Activated CD4-positive, alpha-beta T cell treated with anti-CD3 and anti-CD28 coated beads, Interleukin-2, Interleukin-6, amounts not matched to agents 100 ng/mL and 50 ng/mL, durations not matched to agents 16 hours and 8 hours (primary cell): ENCODE measurements at regions not wholly inside any gene's neighbourhood (a gene's known extent, or its start where the extent isn't known, plus 50 kb on each side); places are given as distances from the start of the nearest gene placed in this dataset.

Experiments used
- DNase-seq: peaks from one replicate; pipeline ENCODE4 v3.0.0-alpha.2; 2020

DNA sequence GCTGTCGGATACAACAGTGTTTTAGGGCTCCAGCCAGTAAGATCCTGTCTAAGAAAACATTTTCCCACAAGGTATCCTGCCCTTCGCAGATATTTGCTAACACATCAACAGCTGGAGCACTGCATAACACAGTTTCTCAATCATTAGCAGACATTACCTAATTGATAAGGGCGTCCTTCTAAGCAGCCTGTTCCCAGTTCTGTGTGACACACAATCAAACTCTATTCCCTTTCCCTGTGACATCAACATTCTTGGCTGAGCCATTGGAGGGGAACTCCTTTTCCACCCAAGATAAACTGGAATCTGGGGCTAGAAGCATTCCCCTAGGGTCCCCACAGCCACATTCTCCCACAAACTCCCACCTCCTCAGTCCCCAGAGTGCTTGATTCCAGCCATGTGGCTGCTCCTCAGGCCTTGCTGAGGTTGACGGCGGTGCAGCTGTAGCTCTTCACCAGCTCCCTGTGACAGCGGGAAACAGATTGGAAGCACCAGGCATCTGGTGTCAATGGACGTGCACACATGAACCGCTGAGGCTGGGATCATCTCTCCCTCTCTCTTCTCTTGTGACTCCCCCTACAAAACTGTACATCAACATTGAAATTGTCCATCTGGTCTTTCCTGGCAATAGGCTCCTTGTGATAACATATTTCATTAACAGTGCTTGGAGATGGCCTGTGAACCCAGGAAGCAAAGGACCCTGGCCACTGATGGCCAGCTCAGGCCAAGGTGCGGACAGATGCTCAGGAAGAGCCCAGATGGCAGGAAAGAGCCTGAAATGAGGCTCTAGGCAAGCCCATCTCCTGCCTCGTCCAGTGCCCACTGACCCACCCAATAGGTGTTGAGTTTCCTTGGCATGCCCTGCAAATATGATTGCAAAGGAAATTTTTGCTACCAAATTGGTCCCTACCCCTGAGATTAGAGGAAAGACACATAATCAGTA is 131.1 kb upstream of the TBX20 start:
- DNase-seq, result no peak

DNA sequence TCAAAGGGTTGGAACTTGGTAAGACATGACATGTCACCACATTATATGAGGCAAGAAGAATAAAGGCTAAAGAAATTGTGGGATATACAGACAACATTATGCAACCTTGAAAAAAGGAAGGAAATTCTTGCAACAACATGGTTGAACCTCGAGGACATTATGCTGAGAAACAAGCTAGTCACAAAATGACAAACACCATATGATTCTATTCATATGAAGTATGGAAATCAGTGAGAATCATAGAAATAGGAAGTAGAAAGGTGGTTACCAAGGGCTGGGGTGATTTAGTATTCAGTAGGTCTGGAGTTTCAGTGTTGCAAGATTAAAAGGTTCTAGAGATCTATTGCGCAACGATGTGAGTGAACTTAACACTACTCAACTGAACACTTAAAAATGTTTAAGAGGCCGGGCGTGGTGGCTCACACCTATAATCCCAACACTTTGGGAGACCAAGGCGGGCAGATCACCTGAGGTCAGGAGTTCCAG is 126.9 kb upstream of the TBX20 start:
- no peak for DNase-seq

DNA sequence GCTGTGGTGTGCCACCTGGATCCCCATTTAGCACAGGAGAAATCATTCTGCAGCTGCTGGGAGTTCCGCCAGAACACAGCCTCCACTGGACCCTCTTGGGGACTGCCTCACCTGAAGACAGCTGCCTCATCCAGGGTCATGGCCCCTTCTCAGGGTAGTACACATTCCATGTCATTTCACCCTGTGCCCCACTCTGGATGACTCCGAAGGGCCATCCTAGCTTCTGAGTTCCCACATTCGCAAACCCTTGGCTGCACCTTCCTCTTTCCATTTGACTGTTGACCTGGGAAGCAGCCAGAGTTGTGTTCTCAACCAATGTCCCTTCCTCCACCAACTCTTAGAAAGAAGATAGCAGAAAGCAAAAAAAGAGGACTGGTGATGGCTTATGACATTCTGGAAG is 125.6 kb upstream of the TBX20 start:
- DNase-seq, result no peak

DNA sequence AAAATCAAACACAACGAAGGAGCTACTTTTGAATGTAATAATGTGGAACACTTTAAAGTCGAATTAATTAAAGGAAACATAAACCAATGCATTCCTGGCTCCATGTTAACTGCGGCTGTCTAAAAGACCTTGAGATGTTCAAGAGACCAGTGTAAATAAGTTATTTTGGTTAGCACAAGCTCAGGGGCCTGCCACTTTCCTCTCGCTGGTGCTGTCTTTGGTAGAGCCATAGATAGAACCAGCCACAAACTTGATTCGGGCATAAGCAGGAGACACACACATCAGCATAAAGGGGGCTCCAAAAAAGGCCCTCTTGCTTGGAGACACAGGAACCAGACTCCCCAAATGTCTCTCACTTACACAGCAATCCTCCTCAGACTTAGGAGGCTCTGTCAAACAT is 121.6 kb upstream of the TBX20 start:
- no peak for DNase-seq

DNA sequence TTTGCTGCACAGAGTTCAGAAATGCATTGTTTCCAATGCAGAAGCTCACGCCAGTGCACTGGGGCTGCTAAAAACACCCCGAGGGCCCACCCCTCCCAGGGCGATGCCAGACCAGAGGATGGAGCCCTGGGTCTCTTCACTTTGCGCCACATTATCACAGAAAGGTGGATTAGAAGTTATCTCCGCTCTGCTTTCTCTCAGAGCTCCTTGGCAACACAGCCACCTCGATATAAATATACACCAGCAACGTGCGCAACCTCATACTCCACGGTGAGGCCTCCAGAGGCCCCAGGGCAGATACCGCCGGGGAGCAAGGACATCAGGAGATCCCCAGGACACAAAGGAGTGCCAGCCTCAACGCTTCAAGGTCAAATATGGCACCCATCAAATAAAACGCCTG is 121.0 kb upstream of the TBX20 start:
- no peak for DNase-seq

DNA sequence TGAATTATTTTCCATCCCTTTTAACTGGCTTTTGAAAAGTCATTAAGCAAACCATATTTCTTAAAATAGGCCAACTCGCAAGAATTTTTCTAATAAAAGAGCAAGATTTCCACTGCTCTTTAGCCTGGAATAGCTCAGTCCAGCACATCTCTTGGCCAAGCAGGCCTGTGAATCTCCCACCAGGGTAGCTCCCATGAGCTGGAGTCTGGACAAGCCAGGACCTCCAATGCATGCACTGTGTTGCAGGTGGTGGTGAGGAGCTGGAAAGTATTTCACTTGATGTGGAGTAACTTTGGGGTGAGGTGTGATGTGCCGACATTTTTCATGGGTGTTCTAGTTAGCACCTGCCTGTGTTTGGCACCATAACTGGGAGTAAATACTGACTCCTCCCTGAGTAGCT is 117.3 kb upstream of the TBX20 start:
- no peak for DNase-seq

DNA sequence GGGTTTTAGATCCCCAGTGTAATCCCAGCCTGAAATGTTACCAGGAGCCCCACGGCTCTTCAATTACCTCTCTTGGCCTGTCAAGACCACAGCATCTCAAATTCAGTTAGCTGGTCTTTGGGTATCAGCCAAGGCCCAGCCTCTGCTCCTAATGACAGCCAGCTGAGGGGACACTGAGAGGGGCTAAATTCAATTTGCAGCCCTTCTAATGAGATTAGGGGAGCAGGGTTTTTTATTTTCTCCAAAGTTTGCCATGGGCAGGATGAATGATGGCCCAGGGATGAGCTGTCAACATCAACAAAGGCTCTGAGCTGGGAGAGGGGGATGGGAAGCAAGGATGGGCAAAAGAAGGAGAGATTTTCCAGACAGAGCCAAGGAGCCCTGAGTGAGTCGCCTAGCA is 116.8 kb upstream of the TBX20 start:
- no peak for DNase-seq

DNA sequence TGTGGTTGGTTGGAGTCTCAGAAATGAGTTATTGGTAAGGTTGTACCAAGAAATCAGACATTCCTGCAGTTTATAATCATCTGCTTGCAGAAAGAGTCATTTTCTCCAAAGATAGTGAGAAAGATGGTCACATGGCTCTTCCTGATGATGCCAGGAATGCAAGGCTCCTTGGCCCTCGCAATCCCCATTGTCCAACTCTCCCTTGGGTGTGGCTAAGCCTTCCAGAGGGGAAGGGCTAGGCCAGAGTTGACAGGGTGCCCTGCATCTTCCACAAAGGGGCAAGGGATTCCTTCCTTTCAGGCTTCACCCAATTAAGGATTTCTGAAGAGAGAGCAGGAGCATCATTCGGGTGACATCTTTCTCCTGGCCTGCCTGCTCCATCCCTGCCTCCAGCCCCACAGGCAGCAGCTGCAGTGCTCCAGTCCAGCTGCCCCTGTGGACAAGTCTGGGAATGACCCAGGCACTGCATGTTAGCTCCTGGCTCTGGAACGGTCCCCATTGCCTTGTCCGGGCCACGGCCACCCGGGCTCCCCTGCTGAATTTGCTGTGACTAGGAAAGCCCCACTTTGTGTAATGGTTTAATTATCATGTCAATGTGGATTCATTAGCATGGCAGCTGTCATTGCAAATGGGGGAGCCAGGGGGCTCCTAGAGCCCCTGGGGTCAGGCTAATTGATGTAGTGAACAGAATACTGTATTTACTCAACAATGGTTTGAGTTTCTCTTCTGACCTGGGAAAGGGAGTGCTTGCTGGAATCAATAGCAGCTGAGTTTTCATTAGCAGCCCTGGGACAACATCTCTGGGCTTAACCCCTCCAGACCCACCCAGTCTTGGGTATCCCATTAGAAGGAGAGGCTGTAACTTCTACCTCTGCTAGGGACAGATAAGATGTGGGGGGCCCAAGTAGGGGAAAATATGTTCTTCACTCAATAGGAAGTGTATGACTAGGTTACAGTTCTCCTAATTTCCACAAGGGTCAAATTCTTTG is 112.6 kb upstream of the TBX20 start:
- no peak for DNase-seq

DNA sequence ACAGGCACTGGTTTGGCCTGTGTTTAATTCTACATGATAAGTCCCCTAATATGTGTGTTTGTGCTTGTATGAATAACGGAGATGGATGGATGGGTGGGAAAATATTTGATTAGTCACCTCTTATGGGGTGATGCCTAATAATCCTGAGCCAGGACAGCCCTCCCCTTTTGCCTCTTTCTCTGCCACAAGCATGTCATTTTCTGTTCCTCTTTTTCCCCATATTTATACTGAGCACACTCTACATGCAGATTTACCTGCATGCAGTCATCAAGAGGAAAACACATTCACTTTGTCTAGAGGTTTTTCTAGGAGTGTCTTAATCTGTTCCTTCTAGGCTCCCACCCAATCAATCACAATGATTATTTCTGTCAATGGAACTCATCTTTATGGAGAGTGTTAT is 111.6 kb upstream of the TBX20 start:
- no peak for DNase-seq

DNA sequence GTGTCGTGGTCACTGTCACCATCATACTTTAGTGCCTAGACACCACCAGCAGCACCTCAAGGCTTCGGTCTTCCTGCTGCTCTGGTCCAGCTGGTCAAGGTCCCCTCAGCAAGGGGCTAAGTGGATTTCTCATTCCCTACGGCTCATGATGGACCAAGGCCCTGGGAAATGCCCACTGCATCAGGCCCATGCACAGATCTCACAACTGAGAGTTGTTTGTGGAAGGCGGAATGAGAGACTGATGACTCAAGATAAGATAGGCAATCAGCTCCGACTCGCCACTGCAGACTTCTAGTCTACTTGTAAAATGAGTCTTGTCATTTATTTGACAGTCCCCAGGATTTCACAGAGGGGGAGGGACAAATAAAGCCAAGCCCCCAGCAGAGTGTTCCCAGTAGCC is 108.4 kb upstream of the TBX20 start:
- DNase-seq, result no peak

DNA sequence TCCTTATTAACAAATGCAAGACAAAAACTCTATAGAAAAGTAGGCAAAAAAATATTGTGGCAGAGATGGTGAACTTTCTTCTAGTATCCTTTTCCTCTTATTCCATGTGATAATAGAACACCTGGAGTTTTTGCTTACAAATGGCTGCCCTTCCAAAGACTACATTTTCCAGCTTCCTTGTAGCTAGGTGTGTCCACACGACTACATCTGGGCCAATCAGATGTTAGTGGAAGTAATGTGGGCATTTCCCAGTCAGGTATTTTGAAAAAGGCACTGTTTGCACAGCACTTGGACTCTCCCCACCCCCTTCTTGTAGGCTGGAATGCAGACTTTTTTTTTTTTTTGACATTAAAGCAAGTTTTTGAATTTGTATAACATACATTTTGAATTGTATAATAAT is 105.5 kb upstream of the TBX20 start:
- no peak for DNase-seq

DNA sequence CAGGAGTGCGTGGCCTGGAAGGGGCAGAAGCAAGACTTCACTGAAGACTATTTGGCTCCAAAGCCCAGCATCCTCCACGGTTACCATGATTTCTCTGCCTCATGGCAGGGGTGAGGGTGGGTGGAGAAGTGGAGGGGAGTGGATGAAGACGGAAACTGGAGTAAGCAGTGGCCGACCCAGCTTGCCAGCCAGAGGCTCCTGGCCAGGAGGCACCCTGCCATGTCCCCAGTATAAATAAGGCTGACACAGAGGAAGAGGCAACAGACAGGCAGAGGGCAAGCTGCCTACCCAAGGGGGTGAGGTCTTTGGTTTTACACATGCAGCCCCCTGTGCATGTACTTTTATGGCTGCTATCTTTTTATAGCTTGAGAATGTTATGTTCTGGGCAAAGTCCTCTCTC is 102.6 kb upstream of the TBX20 start:
- no peak for DNase-seq

DNA sequence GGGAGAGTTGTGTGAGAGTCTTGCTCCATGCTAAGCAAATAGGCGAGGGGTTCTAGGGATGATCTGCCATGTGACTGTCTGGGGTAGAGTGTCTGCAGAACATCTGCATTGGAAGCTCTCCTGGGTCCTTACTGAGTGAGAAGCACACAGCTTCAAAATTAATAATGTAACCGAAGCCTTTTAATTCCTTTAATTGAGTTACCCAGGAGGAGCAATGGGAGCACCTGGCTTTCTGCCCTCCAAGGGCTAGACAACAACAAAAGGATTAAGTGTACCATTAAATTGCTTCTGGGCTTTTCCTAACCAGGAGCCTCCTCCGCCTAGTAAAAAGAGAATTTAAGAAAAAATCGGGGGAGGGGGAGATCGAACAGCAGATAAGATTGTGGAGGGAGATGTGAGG is 102.0 kb upstream of the TBX20 start:
- DNase-seq, result no peak

DNA sequence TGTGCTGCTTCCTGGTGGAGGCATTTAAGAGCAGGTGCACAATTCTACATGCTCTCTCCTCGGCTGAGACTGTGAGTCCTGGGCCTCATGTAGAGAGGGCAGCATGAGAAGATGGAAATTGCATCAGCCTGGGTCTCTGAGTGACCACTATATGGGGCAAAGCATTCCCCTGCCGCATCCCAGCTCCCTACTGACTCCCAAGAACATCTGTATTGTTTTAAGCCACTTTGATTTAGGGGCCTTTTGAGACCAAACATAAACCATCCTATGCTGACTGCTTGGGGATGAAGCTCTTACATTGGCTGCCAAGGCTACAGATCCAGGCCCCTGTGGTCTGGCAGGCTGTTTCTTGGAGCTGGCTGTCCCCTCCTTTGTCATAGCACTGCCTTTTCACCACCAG is 101.3 kb upstream of the TBX20 start:
- no peak for DNase-seq

DNA sequence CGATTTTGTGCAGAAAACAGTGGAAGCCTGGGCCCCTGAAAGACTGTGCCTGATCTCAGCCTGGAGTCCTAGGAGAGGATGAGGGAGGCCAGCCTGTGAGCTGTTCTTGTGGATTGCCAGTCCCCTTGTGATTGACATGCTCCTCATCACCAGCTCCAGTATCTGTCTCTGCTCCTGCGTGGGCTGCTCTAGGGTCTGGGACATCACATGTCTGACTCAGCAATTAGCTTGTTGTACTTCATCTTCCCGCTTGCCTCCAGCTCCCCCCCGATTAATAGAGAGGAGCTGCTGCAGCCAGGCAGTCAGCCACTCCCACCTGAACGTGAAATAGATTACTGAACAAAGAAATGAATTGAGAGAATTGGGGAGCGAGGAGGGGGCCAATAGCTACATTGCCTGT is 99.6 kb upstream of the TBX20 start:
- DNase-seq, result no peak

DNA sequence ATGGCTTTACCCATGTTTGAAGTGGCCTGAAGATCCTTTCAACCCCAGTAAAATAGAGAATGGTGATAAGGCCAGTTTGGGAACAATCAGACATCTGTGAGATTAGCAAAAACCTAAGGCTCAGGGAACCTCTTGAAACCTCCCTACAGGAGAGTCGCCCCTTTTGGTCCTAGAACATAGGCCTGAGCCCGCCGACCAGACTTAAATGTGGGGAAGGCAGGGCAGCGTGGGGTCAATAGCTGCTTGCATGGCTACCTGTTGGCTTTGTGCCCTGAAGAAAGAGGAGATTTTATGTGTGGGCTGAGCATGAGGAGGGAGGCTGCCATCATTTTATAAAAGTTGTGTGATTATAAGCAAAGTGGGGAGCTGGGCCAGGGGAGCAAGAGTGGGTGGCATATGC is 97.6 kb upstream of the TBX20 start:
- DNase-seq, result no peak

DNA sequence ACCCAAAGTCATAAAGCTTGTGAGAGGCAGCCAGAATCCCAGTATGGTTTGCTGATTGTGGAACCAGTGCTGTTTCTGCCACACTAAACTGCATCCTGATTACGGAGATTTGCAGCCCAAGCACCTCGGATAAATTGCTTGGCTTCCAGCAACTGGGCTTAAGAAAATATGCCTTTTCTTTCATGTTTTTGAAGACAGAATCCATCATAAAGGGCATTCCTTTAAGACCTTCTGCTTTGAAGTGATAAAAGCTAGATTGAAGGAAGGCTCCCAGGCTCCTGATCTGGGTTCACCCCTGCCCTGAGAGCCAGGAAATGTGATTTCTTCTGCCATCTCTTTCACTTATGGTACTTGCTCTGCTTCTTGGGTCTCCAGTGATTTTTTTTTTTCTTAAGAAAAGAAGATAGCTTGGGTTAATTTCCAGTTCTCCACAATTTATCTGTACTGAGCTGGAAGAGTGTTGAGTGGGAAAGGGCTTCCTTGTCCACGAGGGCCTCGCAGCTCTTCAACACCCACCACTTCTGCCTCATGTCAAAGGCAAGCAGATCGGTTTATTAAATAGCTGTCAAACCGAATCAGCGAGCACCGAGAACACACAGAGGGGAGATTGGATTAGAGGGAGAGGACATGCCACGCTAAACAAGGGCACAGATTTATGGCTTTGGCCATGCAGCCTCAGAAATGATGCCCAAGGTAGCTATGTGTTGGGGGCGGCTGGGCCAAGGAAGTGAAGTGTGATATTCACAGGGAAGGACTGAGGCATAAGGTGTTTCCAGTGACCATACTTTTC is 94.9 kb upstream of the TBX20 start:
- DNase-seq, result no peak

DNA sequence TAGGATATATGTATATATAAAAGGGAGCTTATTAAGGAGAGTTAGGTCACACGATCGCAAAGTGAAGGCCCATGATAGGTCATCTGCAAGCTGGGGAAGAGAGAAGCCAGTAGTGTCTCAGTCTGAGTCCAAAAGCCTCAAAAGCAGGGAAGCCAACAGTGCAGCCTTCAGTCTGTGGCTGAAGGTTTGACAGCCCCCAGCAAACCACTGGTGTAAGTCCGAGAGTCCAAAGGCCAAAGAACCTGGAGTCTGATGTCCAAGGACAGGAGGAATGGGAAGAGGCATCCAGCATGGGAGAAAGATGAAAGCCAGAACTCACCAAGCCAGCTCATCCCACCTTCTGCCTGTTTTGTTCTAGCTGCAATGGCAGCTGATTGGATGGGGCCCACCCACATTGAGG is 88.9 kb upstream of the TBX20 start:
- no peak for DNase-seq

DNA sequence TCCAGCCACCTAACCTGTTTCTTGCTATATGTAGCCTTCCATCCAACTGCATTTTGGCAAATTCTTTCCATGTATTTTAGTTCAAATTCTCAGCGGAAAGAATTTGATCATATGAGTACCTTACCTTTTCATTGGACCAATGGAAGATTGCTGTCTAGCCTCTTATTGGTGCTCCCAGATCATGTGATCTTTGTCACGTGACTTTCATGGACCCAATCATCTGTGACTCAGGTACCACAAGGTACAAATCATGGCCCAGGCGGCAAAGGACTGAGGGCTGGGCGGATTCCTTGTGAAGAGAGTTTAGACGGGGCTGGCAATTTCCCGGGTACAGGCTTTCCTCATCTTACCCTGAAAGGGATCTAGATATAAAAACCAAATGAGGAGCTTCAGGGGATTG is 85.9 kb upstream of the TBX20 start:
- no peak for DNase-seq

DNA sequence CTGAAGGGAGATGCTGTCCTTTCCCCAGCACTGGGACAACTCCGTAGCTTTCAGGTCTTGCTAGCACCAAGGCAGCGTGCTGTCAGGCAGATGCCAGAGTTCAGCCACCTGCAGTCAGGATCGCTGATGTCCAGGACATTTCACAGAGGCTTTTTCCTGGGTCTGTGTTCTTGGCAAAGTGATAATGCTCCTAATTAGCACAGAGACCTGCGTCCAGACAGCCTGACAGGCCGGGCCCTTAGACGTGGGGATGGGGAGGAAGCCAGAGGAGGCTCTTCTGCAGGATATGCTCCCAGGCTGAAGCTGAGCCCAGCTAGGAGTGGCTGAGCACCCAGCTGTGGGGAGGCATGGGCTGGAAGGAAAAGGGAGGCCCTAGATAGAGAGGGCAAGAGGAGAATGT is 82.5 kb upstream of the TBX20 start:
- DNase-seq, result no peak

DNA sequence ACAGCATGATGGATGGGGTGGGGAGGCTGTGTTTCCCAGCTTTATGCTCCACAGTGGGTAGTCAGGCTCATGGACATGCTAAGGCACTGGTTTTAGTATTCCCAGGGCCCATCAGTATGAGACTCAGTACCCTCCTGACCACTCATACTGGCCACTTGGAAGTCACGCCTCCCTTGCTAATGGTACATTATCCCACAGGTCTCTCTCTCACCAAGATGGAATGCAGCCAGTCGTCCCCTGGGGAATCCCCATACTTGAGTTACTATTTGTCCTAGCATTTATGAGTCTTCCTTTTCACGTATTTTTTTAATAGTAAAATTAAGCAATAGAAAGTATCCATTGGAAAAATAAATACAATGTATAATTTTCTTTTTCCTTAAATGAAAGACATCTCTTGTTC is 80.6 kb upstream of the TBX20 start:
- no peak for DNase-seq

DNA sequence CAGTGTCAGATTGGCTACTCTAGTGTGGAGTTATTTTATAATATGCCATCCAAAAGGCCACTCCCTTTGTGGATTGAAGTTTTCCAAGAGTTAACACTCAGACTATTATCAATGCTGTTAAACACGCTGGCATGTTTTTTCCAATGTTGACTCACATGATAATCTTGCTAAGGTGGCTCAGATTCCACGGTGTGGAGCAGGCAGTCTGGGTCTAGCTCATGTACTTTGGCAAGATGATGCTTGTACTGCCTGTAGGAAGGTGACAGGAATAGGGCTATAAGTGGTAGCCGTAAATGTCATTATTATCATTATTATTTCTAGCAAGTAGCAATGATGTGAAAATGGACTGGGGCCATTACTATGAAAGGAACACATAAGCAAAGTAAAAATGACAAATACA is 79.4 kb upstream of the TBX20 start:
- DNase-seq, result no peak
